GM18502 (cell line): ENCODE measurements at regions not wholly inside any gene's neighbourhood (a gene's known extent, or its start where the extent isn't known, plus 50 kb on each side); places are given as distances from the start of the nearest gene placed in this dataset.

ENCODE experiments used
- ATAC-seq: cut with Tn5 transposase; IDR thresholded peaks from one replicate; pipeline ENCODE4 v1.9.1; 2021; ENCODE audit warnings: mild to moderate bottlenecking; ENCODE audit not compliant: unreplicated experiment, poor library complexity

DNA sequence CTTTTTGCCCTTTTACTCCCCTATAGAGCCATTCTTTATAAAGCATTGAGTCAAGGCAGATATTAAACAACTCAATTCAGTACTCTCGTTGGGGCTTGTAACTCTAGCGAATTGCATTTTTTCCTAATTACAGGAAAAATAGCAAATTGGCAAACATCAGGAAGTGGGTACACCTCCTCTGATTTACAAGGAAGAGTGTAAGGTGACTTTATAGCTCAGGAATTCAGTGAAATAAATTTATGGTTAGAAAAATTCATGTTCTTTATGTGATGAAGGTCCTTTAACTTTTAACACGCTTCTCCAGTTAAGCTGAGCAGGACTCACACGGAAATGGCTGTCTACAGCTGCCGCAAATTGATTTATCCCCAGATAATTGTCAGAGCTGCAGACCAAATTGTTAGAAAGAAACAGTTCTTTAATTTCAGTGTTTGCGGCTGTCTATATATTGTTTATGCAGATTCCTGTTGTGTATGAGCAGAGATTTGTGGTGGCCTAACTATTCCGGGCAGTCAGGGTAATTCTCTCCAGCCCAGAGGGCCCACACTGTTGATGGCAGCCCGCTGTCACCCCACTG lies 151.1 kb upstream of the MKI67 start:
- ATAC-seq: no peak

DNA sequence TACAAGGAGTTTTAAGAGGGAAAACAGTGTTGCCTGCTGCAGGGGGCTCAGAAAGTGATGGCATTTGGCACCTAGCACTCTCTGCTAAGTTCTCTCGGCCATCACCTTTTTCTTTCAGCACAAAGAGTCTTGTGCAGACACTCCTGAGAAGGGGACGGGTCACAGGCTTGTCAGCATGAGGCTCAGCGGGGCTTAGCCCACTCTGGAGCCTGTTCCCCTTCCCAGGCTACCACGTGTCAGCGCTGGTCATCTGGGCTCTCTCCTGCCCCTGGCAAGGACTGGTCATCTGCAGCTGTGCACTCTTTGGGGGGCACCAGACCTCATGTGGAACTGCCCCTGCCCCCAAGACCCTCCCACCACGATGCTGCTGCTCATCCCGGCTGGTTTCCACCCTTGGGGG lies 152.1 kb upstream of the MKI67 start:
- no peak for ATAC-seq

DNA sequence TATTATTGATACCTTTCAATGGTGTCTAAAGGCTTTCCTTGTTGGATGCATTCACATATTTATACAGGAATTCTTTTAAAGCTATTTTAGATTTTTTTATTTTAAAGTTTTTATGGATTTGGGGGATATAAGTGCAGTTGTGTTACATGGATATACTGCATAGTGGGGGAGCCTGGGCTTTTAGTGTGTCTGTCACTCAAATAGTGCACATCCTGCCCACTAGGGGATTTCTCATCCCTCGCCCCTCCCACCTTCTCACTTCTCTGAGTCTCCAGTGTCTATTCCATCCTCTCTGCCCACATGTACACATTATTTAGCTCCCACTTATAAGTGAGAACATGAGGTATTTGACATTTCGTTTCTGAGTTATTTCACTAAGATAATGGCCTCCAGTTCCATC lies 154.0 kb upstream of the MKI67 start:
- no peak for ATAC-seq

DNA sequence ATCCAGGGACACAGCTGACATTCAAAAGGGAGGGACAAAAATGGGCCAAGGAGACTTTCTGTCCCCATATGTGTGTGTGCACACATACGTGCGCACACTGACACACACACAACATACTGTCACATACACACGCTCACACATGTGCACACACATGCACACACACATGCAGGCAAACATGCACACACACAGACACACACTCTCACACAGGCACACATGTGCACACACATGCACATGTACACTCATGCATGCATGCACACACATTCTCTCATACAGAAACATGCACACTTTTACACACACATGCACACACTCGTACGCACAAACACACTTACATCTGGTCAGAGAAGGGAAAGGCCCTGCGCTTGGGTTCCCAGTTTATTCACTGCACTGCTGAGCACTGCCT lies 155.1 kb upstream of the MKI67 start:
- ATAC-seq: no peak

DNA sequence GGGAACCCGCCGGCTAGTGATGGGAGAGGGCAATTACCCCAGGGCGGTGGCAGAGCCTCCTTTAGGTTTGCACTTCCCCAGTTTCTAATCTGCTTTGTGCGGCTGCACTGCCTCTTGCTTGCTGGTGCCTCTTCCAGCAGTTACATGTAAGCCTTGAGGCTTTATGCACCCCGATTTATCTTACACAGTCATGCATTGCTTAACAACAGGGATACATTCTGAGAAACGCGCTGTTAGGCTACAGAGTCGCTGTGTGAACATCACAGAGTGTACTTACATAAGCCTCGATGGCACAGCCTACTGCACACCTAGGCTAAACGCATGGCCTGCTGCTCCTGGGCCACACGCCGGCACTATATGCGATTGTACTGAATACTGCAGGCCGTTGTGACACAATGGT lies 155.6 kb upstream of the MKI67 start:
- no peak for ATAC-seq

DNA sequence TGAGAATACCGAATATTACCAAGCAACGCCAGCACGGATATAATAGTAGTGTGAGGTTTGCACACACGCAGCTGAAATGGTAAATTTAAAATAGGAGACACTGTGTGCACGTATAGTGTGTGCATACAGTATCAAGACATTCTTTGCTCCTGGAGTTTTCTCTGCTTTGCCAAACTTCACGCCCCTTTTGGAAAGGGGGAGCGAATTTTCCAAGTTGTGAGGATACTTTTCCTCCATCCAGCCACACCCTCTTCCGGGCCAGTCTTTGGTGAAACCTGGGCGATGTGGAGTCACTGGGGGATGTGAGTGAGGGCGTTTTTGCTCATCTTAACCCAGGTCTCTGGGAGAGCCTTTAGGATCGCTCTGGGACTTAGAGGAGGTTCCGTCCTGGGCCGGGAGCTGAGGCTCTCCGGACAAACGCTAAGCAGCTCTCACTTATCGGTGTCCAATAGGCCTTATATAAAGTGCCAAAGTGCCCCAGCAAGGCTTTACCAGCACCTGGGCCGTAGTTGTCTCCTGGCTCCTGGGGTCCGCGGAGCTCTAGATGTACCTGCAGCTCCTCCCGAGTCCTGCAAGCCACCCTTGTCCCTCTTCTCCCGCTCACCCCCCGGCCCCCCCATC lies 160.0 kb upstream of the MKI67 start:
- no peak for ATAC-seq

DNA sequence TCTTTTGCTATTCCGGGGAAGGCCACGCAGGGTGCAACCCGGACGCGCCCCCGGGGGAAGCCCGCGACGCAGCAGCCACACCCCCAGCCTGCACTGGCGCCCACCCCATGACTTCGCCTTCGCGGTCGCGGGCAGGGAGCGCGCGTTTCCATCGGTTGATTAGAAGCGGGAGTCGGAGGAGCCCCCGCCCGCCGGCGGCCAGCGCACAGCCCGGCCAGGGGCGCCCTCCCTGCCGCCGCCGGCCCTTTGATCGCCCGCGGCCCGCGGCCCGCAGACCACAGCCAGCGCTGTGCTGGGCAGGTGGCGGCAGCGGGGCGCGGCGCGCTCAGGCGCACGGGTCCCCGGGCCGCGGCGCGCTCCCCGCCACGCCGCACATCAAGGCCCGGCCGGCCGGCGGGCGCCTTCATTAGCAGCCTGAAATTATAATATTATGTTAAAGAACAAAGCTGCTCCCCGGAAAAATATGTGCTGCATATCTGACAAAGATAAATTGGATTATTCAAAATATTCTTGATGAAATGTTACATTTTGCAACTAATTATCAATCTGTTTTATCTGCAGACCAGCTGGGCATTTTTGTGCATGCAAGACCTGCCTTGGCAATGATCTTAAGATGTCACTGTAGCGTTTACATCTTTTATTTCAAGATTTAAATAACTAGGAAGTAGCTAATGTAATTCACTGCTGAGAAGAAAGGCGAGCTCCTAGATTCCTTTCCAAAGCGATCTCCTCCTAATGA lies 160.7 kb upstream of the MKI67 start:
- no peak for ATAC-seq

DNA sequence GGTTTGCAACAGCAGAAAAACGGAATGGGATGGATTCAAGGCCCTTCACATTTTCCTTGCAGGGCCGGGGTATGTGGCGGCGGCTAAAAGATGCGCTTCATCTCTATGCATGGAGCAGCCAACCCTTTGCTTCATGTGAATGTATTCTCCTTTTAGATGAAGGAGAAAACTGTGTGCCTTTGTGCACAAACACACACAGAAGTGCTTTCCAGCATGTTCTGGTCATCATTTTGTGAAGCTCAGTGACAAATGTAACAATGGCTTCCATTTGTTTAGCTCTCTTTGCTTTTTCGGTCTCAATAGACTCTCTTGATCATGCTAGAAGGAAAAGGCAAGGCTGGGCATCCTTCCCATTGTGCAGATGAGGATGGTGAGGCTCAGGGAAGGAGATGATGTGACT lies 161.7 kb upstream of the MKI67 start:
- no peak for ATAC-seq

DNA sequence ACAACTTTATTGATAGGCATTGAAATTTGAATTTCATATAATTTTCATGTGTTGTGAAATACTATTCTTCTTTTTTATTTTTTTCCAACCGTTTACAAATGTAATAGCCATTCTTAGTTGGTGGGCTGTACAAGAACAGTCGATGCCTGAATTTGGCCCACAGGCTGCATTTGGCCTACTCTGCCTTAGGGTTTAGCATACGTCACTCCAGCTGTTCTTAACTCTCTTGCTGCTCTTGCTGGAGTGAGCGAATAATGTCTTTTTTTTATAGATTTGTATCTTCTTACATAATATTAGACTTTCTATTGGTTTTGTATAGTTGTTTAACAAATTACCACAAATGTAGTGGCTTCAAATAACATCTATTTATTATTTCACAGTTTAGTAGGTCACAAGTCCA lies 163.4 kb upstream of the MKI67 start:
- no peak for ATAC-seq

DNA sequence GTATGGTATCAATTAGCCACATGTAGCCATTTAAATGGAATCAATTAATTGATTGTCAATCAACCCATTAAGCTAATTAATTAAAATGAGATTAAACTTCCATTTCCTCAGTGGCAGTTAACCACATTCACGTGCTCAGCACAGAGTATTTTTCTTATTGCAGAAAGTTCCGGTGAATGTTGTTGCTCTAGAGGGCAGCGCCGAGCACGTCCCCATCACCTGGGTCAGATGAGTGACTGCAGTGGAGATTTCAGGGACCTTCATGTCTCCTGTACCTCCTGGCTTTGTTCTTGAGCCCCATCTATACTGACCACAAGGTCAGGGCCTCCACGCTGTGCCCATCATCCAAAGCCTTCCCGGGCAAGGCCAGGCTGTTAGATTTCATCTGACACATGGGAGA lies 168.8 kb upstream of the MKI67 start:
- ATAC-seq: no peak

DNA sequence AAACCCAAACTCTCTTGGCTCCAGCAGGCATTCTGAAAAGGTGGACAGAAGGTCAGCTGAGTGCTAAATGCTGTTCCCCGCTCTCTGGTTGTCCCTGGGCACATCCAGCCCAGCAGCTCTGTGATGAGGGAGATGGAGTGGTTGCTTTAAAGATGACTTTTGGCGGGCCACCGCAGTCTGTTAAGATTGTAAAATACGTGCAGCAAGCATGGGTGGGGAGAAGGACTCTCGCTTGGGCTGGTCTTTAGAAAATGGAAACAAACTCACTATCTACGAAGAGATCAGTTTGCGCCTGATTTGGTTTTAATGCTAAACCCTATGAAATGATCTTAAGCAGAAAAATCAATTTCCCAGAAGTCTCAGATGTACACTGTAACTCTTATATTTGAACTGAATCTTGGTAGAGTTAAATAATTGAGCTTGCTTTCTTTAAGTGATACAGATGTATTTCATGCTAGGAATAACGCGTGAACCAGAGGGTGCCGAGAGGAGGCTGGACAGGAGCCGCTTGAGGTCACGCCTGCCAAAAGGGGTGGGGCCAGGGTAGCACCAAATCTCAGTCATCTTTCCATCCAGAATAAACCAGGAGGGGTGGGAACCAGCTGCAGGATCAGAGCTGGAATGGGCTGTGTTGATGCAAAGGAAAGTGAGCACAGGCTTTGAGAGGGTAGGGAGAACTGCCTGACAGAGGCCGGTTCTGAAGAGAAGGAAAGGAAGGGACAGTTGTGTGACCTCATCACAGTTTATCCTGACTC lies 170.2 kb upstream of the MKI67 start:
- ATAC-seq: no peak

DNA sequence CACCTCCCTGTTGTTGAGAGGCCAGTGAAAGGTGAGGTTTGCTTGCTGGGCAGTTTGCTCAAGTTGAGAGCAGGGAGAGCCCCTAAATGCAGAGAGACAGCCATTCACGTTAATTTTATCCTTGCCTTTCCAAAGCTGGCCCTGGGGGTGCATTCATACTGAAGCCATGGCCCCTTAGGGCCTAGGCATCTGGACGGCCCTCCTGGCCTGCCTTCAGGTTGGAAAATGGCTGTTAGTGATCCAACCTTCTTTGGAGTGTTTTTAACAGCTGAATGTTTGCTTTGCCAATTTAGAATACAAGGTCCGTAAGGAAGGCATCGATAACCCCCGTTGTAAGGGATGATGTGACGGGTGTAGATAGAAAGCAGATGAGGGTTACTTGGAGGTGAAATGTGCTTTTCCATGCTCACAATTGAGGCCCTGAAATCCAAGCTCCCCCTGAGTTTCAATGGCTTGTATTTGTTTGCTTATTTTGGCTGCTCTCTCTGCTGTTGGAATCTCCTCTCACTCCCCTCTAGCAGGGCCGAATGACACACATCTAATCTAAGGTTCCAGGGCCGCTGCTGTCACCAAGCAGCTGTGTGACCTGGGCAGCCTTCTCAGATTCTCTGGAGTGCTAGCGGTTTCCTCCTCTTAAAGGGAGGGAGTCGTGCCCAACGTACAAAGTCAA lies 171.6 kb upstream of the MKI67 start:
- no peak for ATAC-seq

DNA sequence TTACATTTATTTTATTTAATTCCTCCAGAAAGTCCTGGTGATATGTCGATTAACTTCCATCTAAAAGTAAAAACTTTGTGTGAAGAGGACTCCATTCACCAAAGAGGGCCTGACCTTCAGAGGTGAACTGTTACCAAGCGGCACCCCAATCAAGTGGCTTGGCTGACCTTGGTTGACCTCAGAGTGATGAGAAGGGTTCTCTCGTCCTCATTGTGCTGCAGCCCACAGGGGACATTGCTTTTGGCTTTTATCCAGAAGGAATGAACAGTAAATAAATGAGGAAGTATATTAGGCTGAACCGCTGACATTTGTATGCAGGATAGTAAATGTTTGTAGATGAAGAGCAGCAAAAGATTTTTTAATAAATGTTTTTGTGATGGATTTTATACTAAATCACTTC lies 172.4 kb upstream of the MKI67 start:
- ATAC-seq: no peak

DNA sequence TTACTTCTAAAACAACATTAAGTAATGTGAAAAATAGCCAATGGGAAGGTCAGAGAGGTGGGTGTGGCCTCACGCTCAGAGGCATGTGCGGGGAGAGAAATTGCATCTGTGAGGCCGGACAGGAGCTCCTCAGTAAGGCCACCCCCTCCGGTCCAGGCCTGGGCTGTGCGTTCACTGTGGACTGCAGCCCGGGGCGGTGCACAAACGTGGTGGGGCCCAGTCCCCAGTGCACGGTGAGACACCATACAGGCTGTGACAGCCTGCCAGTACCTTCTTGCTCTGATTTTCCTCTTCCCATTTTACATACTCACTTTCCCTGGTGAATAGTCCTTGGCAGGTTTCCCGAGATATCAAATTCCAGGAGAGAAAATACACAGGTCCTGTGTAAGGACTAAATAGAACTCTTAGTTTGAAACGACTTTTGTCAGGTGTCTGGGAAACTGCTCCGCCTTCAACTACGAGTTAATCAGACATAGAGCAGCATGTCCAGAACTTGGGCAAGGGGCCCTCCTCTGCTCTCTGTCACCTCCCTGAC lies 174.1 kb upstream of the MKI67 start:
- ATAC-seq: no peak

DNA sequence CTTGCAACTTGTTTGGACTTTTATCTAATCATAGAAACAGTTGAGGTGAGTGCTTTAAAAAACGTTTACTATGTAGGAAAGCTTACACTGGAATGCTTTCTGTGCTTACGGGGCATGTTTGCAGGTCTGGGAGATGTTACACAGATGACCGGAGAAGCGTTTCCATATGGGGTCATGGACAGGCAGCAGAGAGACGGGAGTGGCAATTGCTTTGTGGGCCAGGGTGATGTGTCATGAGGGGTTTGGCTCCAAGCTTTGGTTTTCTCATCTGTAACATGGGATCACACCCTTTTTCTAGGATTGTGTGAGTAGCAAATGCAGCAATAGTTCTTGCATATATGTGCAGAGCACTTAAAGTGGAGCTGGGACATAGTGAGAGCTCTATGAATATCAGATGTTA lies 174.8 kb upstream of the MKI67 start:
- no peak for ATAC-seq

DNA sequence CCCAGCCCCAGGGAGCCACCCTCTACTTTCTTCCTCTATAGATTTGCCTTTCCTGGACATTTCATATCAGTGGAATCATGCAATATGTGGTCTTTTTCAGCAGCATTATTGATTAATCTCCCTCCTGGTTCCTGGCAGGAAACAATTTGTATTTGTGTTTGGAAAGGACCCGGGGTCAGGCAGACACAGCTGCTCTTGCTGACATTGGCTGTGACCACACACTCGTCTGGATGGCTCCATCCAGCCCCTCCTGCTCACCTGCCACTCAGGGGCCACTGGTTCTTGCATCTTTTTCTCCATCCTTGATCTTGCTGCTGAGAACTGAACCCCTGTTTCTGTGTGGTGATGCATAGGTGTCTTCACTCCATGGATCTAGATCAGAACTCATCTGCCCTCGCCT lies 176.6 kb upstream of the MKI67 start:
- no peak for ATAC-seq

DNA sequence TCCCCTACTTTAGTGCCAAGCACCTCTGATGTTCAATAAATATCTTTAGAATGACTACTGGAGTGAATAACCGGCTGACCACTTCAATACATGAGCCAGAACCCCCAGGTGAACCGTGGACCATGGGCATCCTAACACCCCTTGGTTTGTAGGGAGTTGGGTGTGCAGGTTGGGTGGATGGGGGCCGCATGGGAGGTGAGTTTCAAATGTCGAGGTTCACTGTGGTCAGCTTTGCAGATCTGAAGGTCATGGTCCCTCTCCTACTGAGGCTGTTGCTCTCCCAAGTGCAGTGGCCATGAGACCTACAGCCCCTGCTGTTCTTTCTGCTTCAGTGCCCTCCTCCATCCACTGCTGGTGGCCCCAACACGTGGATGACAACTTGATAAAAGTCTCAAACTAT lies 178.0 kb upstream of the MKI67 start:
- no peak for ATAC-seq

DNA sequence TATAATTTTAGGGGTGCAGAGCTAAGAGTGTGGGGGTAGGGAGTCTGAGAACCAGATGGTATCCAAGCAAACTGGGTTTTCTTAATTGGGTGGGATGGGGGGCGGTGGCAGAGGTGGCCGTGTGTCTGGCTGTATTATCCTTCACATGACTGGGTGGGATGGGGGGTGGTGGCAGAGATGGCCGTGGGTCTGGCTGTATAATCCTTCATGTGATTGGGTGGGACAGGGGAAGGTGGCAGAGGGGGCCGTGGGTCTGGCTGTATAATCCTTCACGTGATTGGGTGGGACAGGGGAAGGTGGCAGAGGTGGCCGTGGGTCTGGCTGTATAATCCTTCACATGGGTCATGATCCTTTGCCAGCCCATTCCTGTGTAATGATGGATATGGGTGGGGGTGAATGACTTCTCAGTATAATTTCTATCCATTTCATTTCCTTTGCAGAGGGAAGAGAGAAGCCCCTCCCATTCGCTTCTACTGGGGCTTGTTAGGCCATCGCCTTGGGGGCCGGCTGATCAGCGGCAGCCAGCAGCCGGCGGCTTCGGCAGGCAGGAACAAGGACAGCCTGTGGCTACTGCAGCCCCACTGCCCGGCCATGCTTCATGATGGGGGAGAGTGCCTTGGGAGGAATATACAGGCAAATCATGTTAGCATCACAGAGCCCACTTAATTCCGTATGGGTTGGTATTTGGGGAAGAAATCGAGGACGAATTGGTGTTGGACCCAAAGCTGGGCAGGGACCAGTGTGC lies 179.6 kb upstream of the MKI67 start:
- ATAC-seq: no peak

DNA sequence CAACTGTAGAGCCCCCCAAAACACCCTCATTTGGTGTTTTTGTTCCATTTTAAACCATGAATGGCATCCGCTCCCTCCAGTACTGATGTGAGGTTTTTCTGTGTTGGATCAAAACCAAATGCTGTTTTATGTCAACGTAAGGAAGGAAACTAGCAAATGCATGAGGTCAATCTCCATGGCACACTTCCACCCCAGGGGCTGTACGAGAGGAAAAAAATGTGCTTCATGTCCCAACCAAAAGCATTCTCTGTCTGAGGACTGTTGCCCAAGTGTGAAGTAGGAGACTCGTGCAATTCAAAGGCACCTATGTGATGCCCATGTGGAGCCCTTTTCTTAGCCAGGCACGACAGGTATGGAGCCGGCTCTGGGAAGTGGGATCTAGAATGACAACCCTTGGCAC lies 180.3 kb upstream of the MKI67 start:
- no peak for ATAC-seq

DNA sequence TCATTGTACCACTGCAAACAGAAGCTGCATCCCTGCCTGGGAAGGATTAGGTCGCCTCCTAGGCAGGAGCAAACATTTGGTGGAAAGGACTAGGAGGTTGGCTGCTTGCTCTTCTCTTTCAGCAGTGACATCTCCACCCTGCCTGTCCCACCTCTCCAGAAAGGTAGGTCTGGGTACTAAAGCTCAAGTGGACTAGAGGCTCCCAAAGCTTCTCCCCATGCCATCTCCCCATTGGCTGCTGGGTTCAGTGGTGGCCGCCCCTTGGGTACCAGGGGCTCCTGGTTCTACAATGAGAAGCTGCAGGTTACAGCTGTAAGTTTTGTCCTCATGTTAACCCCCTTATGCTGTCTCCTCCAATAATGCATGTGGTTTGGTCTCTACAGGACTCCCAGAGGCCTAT lies 180.7 kb upstream of the MKI67 start:
- ATAC-seq: no peak
